Endothelial cell of hepatic sinusoid (primary cell): ENCODE measurements at regions not wholly inside any gene's neighbourhood (a gene's known extent, or its start where the extent isn't known, plus 50 kb on each side); places are given as distances from the start of the nearest gene placed in this dataset.
"Not testable (repeated sequence)": the region's sequence is repeated elsewhere in the genome, so short reads cannot be mapped to it uniquely, and the experiment has no call there.

Experiments
- in situ Hi-C: cut with HindIII; loops from 2 replicates; pipeline ENCODE4 v1.10.0; 2017; ENCODE audit warnings: low sequenced_read_pairs

DNA sequence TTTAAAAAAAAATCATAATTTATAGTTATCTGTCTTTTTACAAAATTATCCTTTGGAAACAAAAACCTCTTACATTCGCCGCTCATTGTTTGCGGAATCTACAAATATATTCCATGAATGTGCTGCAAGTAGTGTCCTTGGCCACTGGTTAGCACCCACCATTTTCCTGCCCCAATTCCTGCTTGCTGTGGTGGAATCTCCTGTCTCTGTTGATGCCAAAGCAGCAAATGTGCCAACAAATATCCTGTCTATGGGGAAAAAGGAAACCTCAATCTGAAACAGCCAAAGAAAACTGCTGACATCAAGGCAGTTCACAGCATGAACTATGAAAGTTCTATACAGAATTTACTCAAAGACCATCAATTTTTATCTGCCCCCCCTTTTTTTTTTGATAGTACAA is 603.6 kb downstream of the COL12A1 start:
- in situ Hi-C loops = no loop called here

DNA sequence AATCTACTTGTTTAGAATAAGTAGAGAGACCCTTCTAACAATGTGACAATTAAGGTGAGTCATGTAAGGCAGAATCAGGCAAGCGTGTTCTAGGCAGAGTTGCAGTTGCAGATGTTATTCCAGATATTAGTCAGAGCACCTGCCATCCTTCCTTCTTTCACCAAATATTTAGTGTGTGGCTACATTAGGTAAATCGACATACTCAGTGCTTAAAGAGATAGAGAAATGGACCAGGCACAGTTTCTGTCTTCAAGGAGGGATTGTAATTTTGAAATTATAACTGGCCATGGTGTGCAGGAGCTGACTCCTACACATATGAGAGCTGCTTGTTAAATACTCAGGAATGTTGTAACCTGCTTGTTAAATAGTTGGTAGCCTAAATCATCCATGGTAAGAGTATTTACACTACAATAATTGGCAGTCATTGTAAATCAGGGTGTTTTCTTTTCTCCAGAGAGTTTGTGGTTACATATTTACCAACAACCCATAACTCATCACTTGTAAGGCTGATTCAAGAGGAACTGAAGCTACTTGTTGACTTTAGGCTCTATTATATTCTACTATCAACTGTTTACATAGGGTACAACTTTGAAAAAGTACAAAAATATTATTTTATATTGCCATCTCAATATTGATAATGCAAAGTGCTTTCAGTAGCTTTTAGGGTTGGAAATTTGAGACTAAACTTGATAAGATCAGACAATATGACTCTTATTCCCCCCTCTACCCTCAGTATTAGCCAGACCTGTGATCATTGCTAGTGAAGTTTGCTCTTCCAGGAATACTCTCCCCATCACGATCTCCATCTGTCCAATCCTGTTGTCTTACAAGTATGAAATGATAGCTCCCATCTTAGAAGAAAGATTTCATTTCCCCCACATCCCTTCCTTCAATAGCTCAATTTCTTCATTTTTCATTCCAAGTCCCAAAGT is 607.1 kb downstream of the COL12A1 start:
- in situ Hi-C loops = no loop called here

DNA sequence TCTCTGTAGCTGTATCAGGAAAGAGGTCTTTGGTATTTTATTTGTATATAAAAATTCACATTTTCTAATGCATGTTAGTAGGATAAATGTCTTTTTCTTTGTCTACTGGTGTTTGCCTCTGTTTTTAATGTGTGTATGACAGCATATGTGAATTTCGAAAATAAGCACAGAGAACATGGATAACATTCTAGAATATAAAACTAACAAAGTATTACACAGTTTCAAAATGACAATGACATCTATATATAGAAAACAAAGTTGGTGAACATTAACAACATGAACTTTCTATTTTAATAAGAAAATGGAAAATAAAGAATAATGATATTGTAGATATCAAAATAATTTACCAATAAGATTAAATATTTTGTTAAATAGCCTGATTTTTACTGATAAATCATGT is 608.0 kb downstream of the COL12A1 start:
- in situ Hi-C loops = no loop called here

DNA sequence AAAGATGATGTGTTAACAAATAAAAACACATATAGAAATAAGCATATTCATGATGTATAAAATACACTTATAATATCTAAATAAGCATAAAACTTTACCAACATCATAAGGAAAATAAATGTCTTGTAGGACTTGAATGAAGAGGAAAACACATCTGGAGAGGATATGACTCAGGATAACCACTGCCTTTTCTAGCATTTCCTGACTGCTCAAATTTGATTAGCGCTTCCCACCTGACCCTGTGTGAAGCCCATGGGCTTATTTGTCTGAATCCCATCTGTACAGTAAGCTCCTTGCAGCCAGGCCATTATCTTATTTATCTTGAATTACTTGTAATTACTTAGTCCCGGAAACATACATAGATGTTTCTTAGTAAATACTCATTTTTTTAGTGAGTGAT is 608.6 kb downstream of the COL12A1 start:
- in situ Hi-C loops = no loop called here

DNA sequence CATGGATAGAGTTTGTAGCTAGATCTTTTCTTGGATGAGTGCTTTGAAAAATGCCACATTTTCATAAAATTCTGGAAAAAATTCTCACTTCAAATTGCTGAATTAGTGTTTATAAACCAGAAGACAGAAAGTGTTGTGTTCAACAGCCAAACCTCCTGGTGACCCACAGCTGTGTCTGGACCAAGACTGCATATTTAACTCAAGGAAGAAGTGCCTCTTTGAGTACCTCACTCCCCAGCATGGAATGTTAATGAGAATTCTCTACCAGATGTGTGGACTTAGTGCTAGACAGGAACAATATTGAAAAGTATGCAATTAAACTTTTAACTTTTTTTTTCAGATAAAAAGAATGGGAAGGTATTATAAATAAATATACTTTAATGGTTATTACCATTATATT is 609.3 kb downstream of the COL12A1 start:
- in situ Hi-C loops = no loop called here

DNA sequence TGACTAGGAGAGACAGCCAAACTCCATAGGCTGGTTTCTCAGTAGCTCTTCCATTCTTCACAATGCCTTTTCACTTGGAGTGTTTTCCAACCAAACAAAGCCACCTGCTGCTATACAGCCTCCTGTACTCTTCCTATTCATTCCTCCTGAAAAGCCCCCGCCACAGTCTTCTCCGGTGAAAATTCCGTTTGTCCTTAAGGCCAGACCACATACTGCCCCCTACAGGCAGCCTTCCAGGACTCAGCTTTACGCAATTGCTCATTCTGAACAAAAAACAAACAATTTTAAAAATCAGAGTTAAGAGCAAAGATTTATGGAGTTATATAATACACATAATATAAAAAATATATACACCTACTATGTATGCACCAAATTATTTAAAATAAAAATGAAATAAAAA is 611.5 kb downstream of the COL12A1 start:
- in situ Hi-C loops = not testable (repeated sequence)

DNA sequence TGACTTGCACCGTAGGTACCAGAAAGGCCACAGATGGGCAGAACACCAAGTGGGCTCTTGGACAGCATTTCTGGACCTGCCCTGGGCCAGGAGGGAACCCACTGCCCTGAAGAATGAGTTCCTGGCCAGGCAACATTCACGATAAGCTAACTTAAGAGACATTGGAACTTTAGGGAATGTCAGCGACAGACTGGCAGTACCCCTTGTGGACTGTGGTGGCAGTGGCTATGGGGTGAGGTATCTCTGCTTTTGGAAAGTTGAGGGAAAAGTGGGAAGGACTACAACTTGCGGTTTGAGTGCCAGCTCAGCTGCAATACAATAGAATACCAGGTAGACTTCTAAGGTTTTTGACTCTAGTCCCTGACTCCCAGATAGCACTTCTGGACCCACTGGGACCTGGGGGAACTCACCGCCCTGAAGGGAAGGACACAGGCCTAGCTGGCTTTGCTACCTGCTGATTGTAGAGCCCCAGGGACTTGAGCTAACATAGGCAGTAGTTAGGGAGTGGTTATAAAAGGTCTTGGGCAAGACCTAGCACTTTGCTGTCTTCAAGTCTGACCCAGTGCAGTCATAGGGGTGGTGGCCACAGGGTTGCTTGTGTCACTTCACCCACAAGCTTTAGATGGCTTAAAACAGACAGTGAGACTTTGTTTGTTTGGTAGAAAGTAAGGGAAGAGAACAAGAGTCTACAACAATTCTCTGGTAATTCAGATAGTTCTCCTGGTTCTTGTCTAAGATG is 617.6 kb downstream of the COL12A1 start:
- in situ Hi-C loops = no loop called here

DNA sequence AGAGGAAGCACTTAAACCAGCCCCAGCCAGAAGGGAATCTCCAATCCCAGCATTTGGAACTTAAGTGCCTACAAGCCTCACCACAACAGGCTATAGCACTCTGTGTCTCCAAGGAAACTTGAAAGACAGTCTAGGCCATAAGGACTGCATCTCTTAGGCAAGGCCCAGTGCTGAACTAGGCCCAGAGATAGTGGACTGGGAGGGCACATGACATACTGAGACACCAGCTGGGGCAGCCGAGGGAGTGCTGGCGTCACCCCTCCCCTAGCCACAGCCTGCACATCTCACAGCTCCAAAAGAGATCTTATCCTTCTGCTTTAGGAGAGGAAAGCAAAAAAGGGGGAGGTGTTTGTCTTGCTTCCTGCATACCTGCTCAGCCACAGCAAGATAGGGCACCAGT is 618.5 kb downstream of the COL12A1 start:
- in situ Hi-C loops = no loop called here

DNA sequence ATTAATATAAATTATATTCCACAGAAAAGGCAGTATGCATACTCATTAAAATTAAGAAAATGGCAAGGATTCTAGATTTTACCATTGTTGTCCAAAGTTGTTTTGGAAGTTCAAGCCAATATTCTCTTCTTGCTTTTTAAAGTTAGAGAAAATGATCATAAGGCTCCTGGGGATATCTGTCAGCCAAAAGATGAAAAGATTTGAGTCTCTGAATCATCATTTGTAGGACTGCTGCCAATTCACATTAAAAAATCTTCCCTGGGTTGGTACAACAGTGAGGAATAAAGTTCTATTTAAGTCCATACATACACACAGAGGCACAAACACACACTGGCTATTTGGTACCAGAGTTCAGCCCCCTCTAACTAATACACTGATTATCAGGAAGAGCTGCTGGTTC is 620.1 kb downstream of the COL12A1 start:
- in situ Hi-C loops = no loop called here

DNA sequence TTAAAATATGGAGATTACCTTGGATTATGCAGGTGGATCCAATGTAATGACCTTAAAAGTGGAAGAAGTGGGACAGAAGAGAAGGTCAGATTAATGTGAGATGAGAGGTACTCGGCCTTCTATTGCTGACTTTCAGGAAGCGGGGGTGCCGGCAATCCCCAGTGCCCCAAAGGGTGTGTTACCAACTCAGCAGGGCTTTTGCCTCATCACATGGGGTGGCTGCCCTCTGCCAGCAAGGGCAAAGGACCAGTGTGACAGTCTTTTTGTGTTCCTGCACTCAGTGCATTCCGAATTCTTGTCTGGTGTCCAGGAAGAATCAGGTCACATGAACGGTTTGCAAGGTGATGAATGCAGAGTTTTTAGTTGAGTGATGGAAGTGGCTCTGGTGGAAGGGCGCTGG is 624.2 kb downstream of the COL12A1 start:
- in situ Hi-C loops = no loop called here

DNA sequence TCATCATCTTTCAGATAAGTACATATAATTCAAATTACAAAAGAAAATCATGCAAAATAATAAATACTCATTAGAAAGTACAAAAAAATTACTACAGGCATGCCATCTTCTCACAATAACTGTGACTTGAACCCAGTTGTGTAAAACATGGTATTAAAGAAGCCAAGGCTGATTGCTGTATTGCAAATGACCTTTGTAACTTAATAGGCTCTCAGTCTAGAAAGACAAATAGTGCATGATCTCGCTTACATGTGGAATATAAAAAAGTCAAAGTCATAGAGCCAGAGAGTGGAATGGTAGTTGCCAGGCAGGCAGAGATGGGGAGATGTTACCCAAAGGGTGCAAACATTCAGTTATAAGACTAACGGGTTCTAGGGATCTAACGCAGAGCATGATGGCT is 626.1 kb downstream of the COL12A1 start:
- in situ Hi-C loops = no loop called here

DNA sequence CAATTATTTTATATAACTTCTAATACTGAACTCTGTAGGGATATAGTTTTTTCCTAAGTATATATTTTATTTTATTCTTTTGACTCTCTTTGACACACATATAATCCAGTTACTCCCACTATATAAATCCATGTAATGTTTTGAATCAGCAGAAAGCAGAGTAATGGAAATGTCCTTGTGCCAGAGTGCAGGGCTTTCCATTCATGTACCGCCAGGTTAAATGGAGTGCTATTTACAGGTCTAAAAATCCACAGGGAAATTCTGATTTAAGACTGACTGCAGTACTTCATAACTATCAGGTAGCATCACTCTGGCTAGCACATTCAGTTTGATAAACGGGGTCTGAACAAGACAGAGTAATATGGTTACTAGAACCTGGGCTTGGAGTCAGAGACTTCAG is 626.8 kb downstream of the COL12A1 start:
- in situ Hi-C loops = no loop called here

DNA sequence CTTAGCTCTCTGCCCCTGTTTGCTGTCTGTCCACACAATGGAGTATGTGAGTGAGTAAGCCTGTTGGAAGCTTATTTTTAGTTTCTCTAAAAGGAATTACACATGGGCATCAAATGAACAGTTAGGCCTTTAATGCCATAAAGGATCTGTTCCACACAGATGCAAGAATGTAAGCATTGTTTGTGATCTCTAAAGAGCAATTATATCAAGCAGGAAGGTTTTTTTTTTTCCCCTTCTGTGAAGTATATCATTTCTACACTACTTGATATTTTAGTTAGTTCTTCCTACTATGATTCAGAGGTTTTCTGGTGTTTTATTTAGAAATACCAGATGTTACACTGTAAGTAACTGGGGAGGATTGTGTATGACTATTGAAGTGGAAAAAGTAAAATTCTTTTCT is 627.5 kb downstream of the COL12A1 start:
- in situ Hi-C loops = no loop called here

DNA sequence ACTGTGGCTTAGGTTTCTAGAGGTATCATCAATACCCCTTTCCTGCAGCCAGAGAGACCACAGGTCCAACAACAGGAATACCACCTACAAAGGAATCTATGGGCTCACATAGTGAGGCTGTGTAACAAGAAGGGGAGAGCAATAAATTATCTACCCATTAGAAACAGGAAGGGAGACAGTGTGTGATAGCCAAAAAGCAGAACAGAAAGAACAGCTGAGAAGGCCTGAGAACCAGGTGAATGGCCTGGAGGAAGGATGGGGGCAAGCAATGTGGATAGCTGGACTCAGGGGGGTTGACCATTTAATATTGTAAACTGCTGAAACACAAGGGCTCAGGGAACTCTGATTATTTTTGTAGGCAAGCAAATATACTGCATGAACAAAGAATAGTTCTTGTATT is 628.2 kb downstream of the COL12A1 start:
- in situ Hi-C loops = no loop called here

DNA sequence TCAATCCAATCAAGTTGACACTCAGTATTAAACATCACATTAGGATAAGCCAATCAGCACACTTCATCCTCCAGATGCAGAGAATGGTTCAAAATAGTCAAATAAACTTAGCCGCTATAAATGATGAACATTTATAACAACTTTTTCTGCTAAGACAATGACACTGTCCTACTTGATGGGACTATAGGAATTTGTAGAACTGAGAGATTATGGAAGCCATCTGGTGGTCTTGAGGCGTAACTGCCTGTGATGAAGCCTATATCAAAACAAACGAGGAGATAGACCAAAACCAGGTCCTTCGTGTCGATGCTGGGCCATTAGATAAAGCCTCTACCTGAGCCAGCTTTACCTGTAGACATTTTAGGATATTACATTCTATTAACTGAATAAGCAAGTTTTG is 631.1 kb downstream of the COL12A1 start:
- in situ Hi-C loops = no loop called here

DNA sequence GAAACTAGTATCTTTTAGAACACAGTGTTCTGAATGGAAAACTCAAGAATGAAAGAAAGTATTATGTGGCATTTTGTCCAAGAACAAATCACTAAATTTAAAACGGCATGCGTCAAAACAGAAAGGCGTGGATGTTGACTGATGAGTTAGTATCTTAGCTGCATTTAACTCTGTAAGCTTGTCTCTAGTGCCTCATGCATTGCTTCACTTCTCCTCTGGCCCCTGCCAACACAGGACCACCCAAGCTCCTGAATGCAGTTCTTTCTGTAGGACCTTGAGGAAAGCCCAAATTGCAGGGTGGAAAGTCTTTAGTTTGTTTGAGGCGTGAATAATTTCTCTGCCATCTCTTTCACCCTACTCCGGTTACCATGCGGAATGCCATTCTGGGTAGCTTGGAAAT is 632.2 kb downstream of the COL12A1 start:
- in situ Hi-C loops = no loop called here

DNA sequence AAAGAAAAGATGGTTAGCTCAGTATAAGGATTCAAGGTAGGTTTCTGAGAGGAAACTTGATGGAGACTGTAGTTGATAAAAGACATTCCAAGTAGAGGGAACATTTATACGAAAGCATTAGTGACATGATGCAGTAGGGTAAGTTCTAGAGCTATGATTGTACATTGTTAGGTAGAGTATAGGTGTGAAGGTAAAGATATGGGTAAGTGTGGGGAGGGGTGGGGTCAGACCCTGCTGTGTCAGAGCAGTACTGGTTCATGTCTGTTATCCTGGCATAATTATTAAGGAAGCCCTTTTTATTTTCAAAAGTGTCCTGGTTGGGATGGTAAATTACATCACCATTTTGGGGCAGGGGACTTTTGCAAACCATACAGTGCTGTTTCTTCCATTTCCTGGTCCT is 635.8 kb downstream of the COL12A1 start:
- in situ Hi-C loops = no loop called here

DNA sequence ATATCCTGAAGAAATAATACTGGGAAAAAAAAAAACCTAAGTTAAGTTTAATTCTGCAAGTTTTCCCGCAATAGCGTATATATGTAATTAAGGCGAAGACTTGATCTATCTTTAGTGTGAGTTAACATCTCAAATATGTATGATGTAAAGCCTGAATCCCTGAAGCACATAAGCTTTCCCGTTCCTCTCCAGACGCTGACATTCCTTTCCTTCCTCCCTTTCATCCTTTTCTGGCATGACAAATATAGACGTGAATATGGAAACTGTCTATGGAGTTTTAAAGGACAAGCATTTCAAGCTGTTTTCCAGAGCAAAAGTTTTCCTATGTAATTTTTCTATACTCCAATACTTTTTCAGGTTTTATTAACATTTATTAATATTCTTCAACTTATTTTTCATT is 637.0 kb downstream of the COL12A1 start:
- in situ Hi-C loops = no loop called here

DNA sequence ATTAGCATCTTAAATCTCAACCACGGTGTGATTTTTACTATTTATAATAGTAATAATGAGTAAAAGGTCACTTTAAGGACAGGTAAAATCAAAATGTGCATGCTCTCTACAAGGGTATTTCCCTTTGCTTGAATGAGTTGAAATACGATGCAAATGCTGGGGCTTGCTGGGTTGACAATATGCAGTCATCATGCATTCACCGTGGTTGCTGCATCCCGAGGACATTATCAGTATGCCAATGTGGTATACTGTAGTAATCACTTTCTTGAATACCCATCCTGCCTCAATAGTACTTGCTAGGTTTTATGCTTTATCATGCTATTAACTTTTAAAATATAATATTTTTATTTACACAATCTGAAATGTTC is 637.9 kb downstream of the COL12A1 start:
- in situ Hi-C loops = not testable (repeated sequence)

DNA sequence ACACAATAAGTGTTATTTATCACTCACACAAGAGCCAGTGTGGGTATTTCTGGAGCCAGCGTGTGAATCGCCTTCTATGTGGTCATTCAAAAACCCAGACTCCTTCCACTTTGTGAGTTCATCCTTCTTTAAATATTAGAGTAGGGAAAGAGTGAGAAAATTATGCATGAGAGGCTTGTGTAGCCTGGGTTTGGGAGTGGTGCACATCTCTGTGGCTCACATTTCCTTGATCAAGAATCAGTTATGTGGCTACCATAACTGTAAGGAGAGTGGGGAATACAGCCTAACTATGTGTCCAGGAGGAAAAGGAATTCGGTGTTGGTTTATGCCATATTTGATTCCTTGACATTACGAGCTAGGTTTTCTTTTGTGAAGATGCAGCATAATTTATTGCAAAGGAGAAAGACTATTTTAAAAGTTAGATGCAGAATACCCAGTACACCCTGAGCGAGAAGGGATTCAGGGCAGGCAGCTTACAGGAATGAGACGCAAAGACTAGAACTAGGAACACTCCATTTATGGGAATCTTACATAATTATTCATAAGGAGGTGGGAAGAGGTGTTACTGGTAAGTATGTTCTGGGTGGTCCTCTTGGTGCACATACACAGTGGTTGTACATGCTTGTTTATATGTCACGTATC is 638.5 kb downstream of the COL12A1 start:
- in situ Hi-C loops = no loop called here

DNA sequence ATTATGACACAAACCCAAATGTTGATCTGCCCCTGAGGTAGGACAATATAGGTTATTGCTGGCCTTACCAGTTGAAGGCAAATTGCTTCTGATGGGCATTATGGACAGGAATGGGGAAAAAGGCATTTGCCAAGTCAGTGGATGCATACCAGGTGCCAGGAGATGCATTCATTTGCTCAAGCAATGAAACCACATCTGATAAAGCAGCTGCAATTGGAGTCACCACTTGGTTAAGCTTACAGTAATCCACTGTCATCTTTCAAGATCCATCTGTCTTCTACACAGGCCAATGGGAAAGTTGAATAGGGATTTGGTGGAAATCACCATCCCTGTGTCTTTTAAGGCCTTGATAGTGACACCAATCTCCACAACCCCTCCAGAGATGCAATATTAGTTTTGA is 648.6 kb downstream of the COL12A1 start:
- in situ Hi-C loops = no loop called here

DNA sequence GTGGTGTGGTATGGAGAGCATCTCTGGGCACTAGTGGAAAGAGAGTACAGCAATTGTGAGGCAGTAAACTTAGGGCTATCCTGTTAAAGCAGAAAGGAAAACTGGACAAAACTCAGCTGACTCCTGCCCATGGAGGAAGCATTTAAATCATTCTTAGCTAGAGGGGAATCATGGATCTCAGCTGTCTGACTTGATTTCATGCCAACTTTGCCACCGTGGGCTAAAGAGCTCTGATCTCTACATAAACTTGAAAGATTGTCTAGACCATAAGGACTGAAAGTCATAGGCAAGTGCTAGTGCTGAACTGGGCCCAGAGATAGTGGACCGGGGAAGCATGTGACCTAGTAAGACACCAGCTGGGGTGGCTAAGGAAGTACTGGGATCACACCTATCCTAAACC is 651.8 kb downstream of the COL12A1 start:
- in situ Hi-C loops = no loop called here
